ENCODE measurements at regions not wholly inside any gene's neighbourhood (a gene's known extent, or its start where the extent isn't known, plus 50 kb on each side); places are given as distances from the start of the nearest gene placed in this dataset.
A peak's percentile ranks its signal among the peaks of the same experiment; 100 is the strongest.

GRCh38 chr18:76589866-76590265, 94.8 kb upstream of the ZNF516 start:
- no peak overlapping the region for H3T11ph ChIP-seq (ENCODE audit: low read length)
- DNase-seq, result no peak
- no peak overlapping the region for H2BK5ac ChIP-seq (ENCODE audit: insufficient read length, low read length)
- H3K27ac ChIP-seq (ENCODE audit: insufficient read length, low read depth, low read length), result no peak overlapping the region
- no peak overlapping the region for H2AK5ac ChIP-seq (ENCODE audit: insufficient read length, low read length)
- peaks cover 7% of the 10 kb centered on the region for H3K27me3 Mint-ChIP-seq (ENCODE audit: low read depth)
- no peak overlapping the region for H3K4me3 Mint-ChIP-seq
- WGBS (ENCODE audit: extremely low coverage, insufficient read length, low lambda C conversion rate), result no CpG with 5 or more reads among the region's 14 CpGs
- H3K27ac Mint-ChIP-seq, result no peak overlapping the region; a peak in 1 of 7 replicates
- no peak overlapping the region for H3K4me2 ChIP-seq (ENCODE audit: insufficient read depth, insufficient read length, low read length)
- H4K20me1 ChIP-seq (ENCODE audit: control insufficient read depth, insufficient read depth, insufficient read length), result no peaks in the 10 kb centered on the region
- H3K18ac ChIP-seq (ENCODE audit: insufficient read length, low read depth, low read length), result peak overlapping the region; percentile 24
- no peaks in the 10 kb centered on the region; the same call in 1 of the 2 replicates for H3K4me1 ChIP-seq (ENCODE audit: insufficient read depth, low read length)
- no peaks in the 10 kb centered on the region for H3K9me3 Mint-ChIP-seq
- no peak overlapping the region for H3K56ac ChIP-seq (ENCODE audit: insufficient read length, low read depth, low read length)
- no peak overlapping the region for H2AFZ ChIP-seq (ENCODE audit: low read length)
- no peak overlapping the region for H3K23ac ChIP-seq (ENCODE audit: insufficient read length, low read depth, low read length)
- H3K79me2 ChIP-seq (ENCODE audit: insufficient read depth, low read length), result no peaks in the 10 kb centered on the region
- H2BK120ac ChIP-seq (ENCODE audit: low read depth, low read length, poor library complexity, severe bottlenecking), result no peak overlapping the region
- H3K4me1 Mint-ChIP-seq, result peaks cover 26 to 30% of the 10 kb centered on the region in 2 experiments
- peaks cover 5% of the 10 kb centered on the region for H3K23me2 ChIP-seq (ENCODE audit: insufficient read length, low read depth, low read length, poor library complexity, severe bottlenecking)
- H3K9ac ChIP-seq (ENCODE audit: extremely low read depth, insufficient read length, low read length), result no peak overlapping the region
- H4K8ac ChIP-seq (replicated peaks; ENCODE audit: insufficient read length, low read depth, low read length), result no peak overlapping the region
- no peak overlapping the region; the same call in 1 of the 2 replicates for H3K14ac ChIP-seq (ENCODE audit: insufficient read depth, low read length)
- no peak overlapping the region for H2BK20ac ChIP-seq (ENCODE audit: low read depth, low read length, poor library complexity, severe bottlenecking)
- H4K5ac ChIP-seq (ENCODE audit: insufficient read length, low read depth, low read length), result no peak overlapping the region
- no peak overlapping the region for H3K4ac ChIP-seq (ENCODE audit: low read depth, low read length)
- no peaks in the 10 kb centered on the region for H3K27me3 ChIP-seq (ENCODE audit: insufficient read depth, low read length)
- no peaks in the 10 kb centered on the region for H3K36me3 Mint-ChIP-seq (ENCODE audit: insufficient read depth in 1 of 3, low read depth in 3 of 3)
- TF ChIP-seq CTCF (conservative IDR thresholded peaks at IDR 0.05), result no peak
- H2BK15ac ChIP-seq (ENCODE audit: low read depth, low read length), result no peak overlapping the region
- H2BK12ac ChIP-seq (ENCODE audit: insufficient read length, low read depth, low read length), result no peak overlapping the region
- no peak overlapping the region for H4K91ac ChIP-seq (ENCODE audit: insufficient read length, low read depth, low read length)
- H3K9me3 ChIP-seq (ENCODE audit: control insufficient read depth, low read depth, low read length), result no peaks in the 10 kb centered on the region
- H3K79me1 ChIP-seq (ENCODE audit: insufficient read depth, low read depth, low read length, poor library complexity, severe bottlenecking), result no peaks in the 10 kb centered on the region
